HepG2 (cell line): ENCODE measurements at regions not wholly inside any gene's neighbourhood (a gene's known extent, or its start where the extent isn't known, plus 50 kb on each side); places are given as distances from the start of the nearest gene placed in this dataset.

ENCODE experiments used
- ATAC-seq: fragments of 200-7000 bp; cut with Tn5 transposase; 3 replicates; pipeline ENCODE4 v1.9.1; 2020; ENCODE audit warnings: mild to moderate bottlenecking, moderate library complexity
- BruUV-seq: library from RNA; stranded (reverse); fragments of 400-500 nt; replicated peaks from 2 replicates; lab custom pipeline; 2021; lab: Mats Ljungman, UMichigan
- CTCF ChIA-PET: fragments of 300-600 bp; formaldehyde crosslinking; extraction: SDS; loops from one replicate; lab custom pipeline; 2021; ENCODE audit warnings: low total read pairs, inconsistent platforms, low intra/inter-chr PET ratio; lab: Yijun Ruan, JAX
- POLR2A ChIA-PET: fragments of 350-600 bp; sonication (Branson Sonifier 250); formaldehyde crosslinking; loops from one replicate; lab custom pipeline; 2020; ENCODE audit warnings: antibody characterized with exemption, inconsistent platforms; lab: Yijun Ruan, JAX
- DNase-seq: peaks from one replicate; pipeline ENCODE4 v3.0.0-alpha.2; 2015; ENCODE audit warnings: low spot score
- FAIRE-seq: peaks from 3 replicates; lab custom pipeline; 2011; peaks lifted over from hg19 to GRCh38; lab: Jason Lieb, UNC
- H2AFZ ChIP-seq: one replicate; pipeline ENCODE4 v1.6.1; 2011; ENCODE audit warnings: low read length, inconsistent platforms
- H3K27ac ChIP-seq: fragments of 300-600 bp; 3 replicates; pipeline ENCODE4 v1.8.0; 2011; ENCODE audit warnings: mixed run types, mild to moderate bottlenecking, mixed read lengths, low read length, inconsistent platforms; ENCODE audit not compliant: insufficient read depth; ENCODE audit errors: extremely low read length
- H3K27me3 ChIP-seq, 2 experiments: fragments of 200-600 bp in 1 of 2; 2 replicates in 1 of 2; 3 replicates in 1 of 2; pipeline versions ENCODE4 v1.6.0 to v1.8.0; 2011; ENCODE audit warnings: low read length in 2 of 2, mild to moderate bottlenecking in 2 of 2, moderate library complexity in 2 of 2, inconsistent platforms in 1 of 2; ENCODE audit not compliant: insufficient read depth in 2 of 2, control insufficient read depth in 1 of 2
- H3K36me3 ChIP-seq, 2 experiments: fragments of 200-600 bp in 1 of 2; replicated peaks in 1 of 2; 2 replicates in 1 of 2; 3 replicates in 1 of 2; pipeline versions ENCODE4 v1.5.1 to v1.8.0; 2011; ENCODE audit warnings: low read length in 2 of 2, inconsistent platforms in 1 of 2; ENCODE audit not compliant: insufficient read depth in 2 of 2, control insufficient read depth in 1 of 2
- H3K4me1 ChIP-seq: 2 replicates; pipeline ENCODE4 v1.5.1; 2012; ENCODE audit warnings: low read length, inconsistent platforms; ENCODE audit not compliant: insufficient read depth
- H3K4me2 ChIP-seq: 2 replicates; pipeline ENCODE4 v1.6.0; 2011; ENCODE audit warnings: low read depth, low read length, inconsistent platforms
- H3K4me3 ChIP-seq, 3 experiments: fragments of 200-600 bp in 1 of 3; sonication (generic), shearing (Covaris generic) in 1 of 3; replicated peaks in 1 of 3; 2 replicates each; pipeline ENCODE4 v1.5.1; 2011 to 2016; ENCODE audit warnings: low read length in 3 of 3, inconsistent platforms in 2 of 3, low read depth in 2 of 3, mild to moderate bottlenecking in 2 of 3, control low read depth in 1 of 3, mixed read lengths in 1 of 3; ENCODE audit not compliant: insufficient read depth in 1 of 3
- H3K79me2 ChIP-seq: one replicate; pipeline ENCODE4 v1.6.1; 2011; ENCODE audit warnings: low read length, inconsistent platforms; ENCODE audit not compliant: insufficient read depth
- H3K9ac ChIP-seq: 2 replicates; pipeline ENCODE4 v1.6.0; 2011; ENCODE audit warnings: mild to moderate bottlenecking, low read depth, low read length, inconsistent platforms; ENCODE audit not compliant: insufficient read depth
- H3K9me3 ChIP-seq: 2 replicates; pipeline ENCODE4 v1.5.1; 2012; ENCODE audit warnings: mild to moderate bottlenecking, low read length
- H4K20me1 ChIP-seq: 2 replicates; pipeline ENCODE4 v1.6.0; 2011; ENCODE audit warnings: inconsistent platforms, mild to moderate bottlenecking, low read length, moderate library complexity; ENCODE audit not compliant: insufficient read depth
- BRF2 ChIP-seq: sonication (generic); formaldehyde crosslinking; IDR thresholded peaks from 2 replicates; pipeline ENCODE4 v1.8.1; 2022; ENCODE audit warnings: mild to moderate bottlenecking, missing genetic modification reagents
- EEA1 ChIP-seq: sonication (generic); formaldehyde crosslinking; IDR thresholded peaks from 2 replicates; pipeline ENCODE4 v1.5.1; 2020; ENCODE audit warnings: mild to moderate bottlenecking, missing genetic modification reagents, borderline replicate concordance
- HHEX ChIP-seq: IDR thresholded peaks from 2 replicates; pipeline ENCODE4 v1.6.1; 2016; ENCODE audit warnings: control low read depth
- MNT ChIP-seq: fragments of 450-650 bp; IDR thresholded peaks from 2 replicates; pipeline ENCODE4 v1.6.1; 2016
- PAX8 ChIP-seq: sonication (generic); formaldehyde crosslinking; IDR thresholded peaks from 2 replicates; pipeline ENCODE4 v1.8.0; 2022; ENCODE audit warnings: mild to moderate bottlenecking, missing genetic modification reagents, borderline replicate concordance
- PPARG ChIP-seq: conservative IDR thresholded peaks from 2 replicates; pipeline ENCODE4 v1.6.1; 2016; ENCODE audit warnings: missing biosample characterization, missing genetic modification reagents
- ZNF205 ChIP-seq: IDR thresholded peaks from 2 replicates; pipeline ENCODE4 v1.6.1; 2018; ENCODE audit warnings: missing biosample characterization, missing genetic modification reagents
- ZNF383 ChIP-seq: sonication (generic); formaldehyde crosslinking; IDR thresholded peaks from 2 replicates; pipeline ENCODE4 v1.4.0; 2020; ENCODE audit warnings: missing genetic modification reagents, mild to moderate bottlenecking, borderline replicate concordance
- ZNF513 ChIP-seq: sonication (generic); formaldehyde crosslinking; conservative IDR thresholded peaks from 2 replicates; pipeline ENCODE4 v1.5.0; 2020; ENCODE audit warnings: missing genetic modification reagents
- ZNF569 ChIP-seq: sonication (generic); formaldehyde crosslinking; IDR thresholded peaks from 2 replicates; pipeline ENCODE4 v1.5.0; 2020; ENCODE audit warnings: mild to moderate bottlenecking, missing genetic modification reagents, moderate library complexity, borderline replicate concordance
- ZNF777 ChIP-seq: sonication (generic); formaldehyde crosslinking; IDR thresholded peaks from 2 replicates; pipeline ENCODE4 v1.4.0; 2020; ENCODE audit warnings: missing genetic modification reagents
- WGBS: methylation state at CpG from one replicate; pipeline ENCODE4 v1.1.6; 2017; ENCODE audit warnings: low lambda C conversion rate; 5-methylcytosine and 5-hydroxymethylcytosine counted together
- in situ Hi-C: cut with HindIII; loops from 2 replicates; pipeline ENCODE4 v1.10.0; 2017; ENCODE audit warnings: low pct_unique_long_range_greater_than_20kb; ENCODE audit not compliant: extremely low pct_ligation_motif_present
- intact Hi-C: fragments of 100-400 bp; cut with micrococcal nuclease; formaldehyde crosslinking; loops from one replicate; pipeline ENCODE4 v1.10.0; 2022; ENCODE audit not compliant: unreplicated experiment
- TF ChIP-seq, protein P1 (sequence below): sonication (generic); formaldehyde crosslinking; IDR thresholded peaks from 2 replicates; pipeline ENCODE4 v1.5.0; 2020; ENCODE audit warnings: mild to moderate bottlenecking, missing genetic modification reagents
- TF ChIP-seq, protein P2 (sequence below): sonication (generic); formaldehyde crosslinking; IDR thresholded peaks from 2 replicates; pipeline ENCODE4 v1.4.0; 2020; ENCODE audit warnings: missing genetic modification reagents, mild to moderate bottlenecking, borderline replicate concordance

DNA sequence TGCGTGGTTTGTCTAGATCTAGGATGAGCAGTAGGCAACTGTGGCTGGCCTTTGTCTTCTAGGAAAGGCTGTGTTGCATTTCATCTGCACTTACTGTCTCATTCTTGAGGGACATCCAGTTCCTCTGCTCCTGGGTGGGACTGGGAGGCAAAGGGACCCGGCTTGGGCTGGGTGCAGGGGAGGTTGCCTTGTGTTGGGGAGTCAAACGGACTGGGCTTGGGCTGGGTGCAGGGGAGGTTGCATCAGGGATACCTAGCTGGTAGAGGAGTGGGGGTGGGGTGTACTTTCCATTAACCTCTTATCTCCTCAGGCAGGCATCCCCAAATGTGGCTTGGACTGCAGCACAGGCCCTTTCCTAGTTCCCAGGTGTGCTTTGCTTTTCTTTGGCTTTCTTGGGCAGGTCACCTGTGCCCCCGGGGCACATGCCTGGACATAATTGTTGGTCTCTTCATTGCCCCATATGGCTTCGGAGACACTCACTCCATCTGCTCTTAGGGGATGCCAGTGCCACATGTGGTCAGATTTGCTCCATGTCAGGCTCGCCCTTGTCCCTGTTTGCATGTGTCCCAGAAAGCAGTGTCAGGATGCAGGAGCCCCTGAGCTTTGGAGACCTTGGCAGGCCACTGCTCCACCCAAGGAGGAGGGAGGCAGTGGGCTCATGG lies 1682.9 kb downstream of the TP53TG3F start:
- no peak for FAIRE-seq
- ChIA-PET POLR2A (no interaction called here), CTCF (no interaction called here)

More for the DNA sequence above, 1682.9 kb downstream of the TP53TG3F start:
- H2AFZ ChIP-seq, result no peak overlapping the region
- H3K79me2 ChIP-seq, result no peaks in the 10 kb centered on the region
- no peaks in the 10 kb centered on the region for H4K20me1 ChIP-seq
- ATAC-seq, result no peak
- H3K9ac ChIP-seq, result no peak overlapping the region
- BruUV-seq, result no TSS peak
- no peaks in the 10 kb centered on the region for H3K4me1 ChIP-seq
- H3K27me3 ChIP-seq, result no peaks in the 10 kb centered on the region
- DNase-seq, result no peak
- 8% methylated on average over 6 of the region's 6 CpGs for WGBS
- TF ChIP-seq, protein P1, sequence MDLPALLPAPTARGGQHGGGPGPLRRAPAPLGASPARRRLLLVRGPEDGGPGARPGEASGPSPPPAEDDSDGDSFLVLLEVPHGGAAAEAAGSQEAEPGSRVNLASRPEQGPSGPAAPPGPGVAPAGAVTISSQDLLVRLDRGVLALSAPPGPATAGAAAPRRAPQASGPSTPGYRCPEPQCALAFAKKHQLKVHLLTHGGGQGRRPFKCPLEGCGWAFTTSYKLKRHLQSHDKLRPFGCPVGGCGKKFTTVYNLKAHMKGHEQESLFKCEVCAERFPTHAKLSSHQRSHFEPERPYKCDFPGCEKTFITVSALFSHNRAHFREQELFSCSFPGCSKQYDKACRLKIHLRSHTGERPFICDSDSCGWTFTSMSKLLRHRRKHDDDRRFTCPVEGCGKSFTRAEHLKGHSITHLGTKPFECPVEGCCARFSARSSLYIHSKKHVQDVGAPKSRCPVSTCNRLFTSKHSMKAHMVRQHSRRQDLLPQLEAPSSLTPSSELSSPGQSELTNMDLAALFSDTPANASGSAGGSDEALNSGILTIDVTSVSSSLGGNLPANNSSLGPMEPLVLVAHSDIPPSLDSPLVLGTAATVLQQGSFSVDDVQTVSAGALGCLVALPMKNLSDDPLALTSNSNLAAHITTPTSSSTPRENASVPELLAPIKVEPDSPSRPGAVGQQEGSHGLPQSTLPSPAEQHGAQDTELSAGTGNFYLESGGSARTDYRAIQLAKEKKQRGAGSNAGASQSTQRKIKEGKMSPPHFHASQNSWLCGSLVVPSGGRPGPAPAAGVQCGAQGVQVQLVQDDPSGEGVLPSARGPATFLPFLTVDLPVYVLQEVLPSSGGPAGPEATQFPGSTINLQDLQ (CRISPR knock-in tag), result no peak
- TF ChIP-seq PPARG, result no peak
- TF ChIP-seq ZNF569 (CRISPR knock-in tag), result no peak
- TF ChIP-seq EEA1 (CRISPR knock-in tag), result no peak
- no peak for TF ChIP-seq PAX8 (CRISPR knock-in tag)
- no peak for TF ChIP-seq ZNF513 (CRISPR knock-in tag)
- no peak for TF ChIP-seq HHEX (CRISPR knock-in tag)
- TF ChIP-seq ZNF777 (CRISPR knock-in tag), result no peak
- no peak for TF ChIP-seq ZNF205 (CRISPR knock-in tag)
- TF ChIP-seq MNT, result no peak
- no peak for TF ChIP-seq BRF2
- TF ChIP-seq, protein P2, sequence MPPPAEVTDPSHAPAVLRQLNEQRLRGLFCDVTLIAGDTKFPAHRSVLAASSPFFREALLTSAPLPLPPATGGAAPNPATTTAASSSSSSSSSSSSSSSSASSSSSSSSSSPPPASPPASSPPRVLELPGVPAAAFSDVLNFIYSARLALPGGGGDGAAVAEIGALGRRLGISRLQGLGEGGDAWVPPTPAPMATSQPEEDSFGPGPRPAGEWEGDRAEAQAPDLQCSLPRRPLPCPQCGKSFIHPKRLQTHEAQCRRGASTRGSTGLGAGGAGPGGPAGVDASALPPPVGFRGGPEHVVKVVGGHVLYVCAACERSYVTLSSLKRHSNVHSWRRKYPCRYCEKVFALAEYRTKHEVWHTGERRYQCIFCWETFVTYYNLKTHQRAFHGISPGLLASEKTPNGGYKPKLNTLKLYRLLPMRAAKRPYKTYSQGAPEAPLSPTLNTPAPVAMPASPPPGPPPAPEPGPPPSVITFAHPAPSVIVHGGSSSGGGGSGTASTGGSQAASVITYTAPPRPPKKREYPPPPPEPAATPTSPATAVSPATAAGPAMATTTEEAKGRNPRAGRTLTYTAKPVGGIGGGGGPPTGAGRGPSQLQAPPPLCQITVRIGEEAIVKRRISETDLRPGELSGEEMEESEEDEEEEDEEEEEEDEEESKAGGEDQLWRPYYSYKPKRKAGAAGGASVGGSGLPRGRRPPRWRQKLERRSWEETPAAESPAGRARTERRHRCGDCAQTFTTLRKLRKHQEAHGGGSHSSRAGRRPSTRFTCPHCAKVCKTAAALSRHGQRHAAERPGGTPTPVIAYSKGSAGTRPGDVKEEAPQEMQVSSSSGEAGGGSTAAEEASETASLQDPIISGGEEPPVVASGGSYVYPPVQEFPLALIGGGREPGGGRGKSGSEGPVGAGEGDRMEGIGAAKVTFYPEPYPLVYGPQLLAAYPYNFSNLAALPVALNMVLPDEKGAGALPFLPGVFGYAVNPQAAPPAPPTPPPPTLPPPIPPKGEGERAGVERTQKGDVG (CRISPR knock-in tag), result no peak
- no peak for TF ChIP-seq ZNF383
- intact Hi-C loops (no loop called here), in situ Hi-C loops (no loop called here)
- no peak overlapping the region for H3K4me2 ChIP-seq
- H3K4me3 ChIP-seq, result no peak overlapping the region
- H3K36me3 ChIP-seq, result no peaks in the 10 kb centered on the region
- H3K27ac ChIP-seq, result no peak overlapping the region
- H3K9me3 ChIP-seq, result peaks cover 97% of the 10 kb centered on the region
